ENCODE measurements at regions not wholly inside any gene's neighbourhood (a gene's known extent, or its start where the extent isn't known, plus 50 kb on each side); places are given as distances from the start of the nearest gene placed in this dataset.

GRCh38 chr5:7075470-7075869, 320.5 kb upstream of the ADCY2 start (continued):
- TF ChIP-seq, protein P1, sequence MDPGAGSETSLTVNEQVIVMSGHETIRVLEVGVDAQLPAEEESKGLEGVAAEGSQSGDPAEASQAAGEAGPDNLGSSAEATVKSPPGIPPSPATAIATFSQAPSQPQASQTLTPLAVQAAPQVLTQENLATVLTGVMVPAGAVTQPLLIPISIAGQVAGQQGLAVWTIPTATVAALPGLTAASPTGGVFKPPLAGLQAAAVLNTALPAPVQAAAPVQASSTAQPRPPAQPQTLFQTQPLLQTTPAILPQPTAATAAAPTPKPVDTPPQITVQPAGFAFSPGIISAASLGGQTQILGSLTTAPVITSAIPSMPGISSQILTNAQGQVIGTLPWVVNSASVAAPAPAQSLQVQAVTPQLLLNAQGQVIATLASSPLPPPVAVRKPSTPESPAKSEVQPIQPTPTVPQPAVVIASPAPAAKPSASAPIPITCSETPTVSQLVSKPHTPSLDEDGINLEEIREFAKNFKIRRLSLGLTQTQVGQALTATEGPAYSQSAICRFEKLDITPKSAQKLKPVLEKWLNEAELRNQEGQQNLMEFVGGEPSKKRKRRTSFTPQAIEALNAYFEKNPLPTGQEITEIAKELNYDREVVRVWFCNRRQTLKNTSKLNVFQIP (CRISPR knock-in tag; IDR thresholded peaks at IDR 0.05; ENCODE audit: borderline replicate concordance, low read depth), result no peak
- TF ChIP-seq PATZ1 (CRISPR knock-in tag; IDR thresholded peaks at IDR 0.05; ENCODE audit: borderline replicate concordance) (no peak), ZNF8 (CRISPR knock-in tag; IDR thresholded peaks at IDR 0.05) (no peak), CSDC2 (CRISPR knock-in tag; IDR thresholded peaks at IDR 0.05) (no peak)

DNA sequence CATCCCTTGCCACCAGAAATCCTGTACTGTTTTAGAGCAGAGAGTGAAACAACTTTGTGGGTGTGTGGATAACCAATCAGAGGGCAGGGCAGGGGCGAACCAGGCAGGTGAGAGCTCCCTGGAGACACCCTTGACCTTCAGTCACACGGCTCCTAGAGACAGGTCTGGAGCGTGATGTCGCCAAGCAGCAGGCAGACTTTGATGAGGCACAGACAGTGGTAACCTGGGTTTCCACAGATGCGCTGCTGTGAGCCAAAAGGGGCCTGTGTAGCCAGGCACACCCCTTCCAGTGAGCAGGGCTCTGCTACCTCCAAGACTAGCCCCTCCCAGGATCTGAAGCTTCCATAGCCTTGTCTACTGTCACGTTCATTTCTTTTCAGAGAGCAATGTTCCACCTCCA, 317.8 kb upstream of the ADCY2 start:
- ATAC-seq, result no peak

DNA sequence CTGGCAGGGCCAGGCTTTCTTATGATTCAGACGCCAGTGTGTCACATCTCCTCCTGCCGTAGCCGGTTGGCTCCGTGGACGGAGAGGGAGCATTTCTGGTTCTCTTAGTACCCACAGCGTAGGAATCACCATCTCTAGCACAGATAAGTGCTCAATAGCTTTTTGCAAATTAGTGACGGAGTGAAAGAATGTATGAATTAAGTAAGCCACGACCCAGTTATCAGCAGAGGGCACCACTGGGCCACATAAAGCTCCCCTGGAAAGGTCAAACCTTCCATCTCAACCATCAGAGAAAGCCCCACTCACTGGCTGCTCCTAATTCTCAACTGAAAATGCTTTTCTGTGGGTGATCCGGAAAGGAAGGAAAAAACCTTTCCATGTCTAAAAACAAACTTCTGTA, 317.0 kb upstream of the ADCY2 start:
- no peak for ATAC-seq
- TF ChIP-seq CSDC2 (CRISPR knock-in tag; IDR thresholded peaks at IDR 0.05) (no peak), TSHZ2 (CRISPR knock-in tag; IDR thresholded peaks at IDR 0.05) (no peak), TCF4 (CRISPR knock-in tag; IDR thresholded peaks at IDR 0.05; ENCODE audit: borderline replicate concordance) (no peak), ZFP30 (CRISPR knock-in tag; IDR thresholded peaks at IDR 0.05) (no peak), ZNF565 (CRISPR knock-in tag; conservative IDR thresholded peaks at IDR 0.05; ENCODE audit: low read depth) (no peak), BACH2 (CRISPR knock-in tag; IDR thresholded peaks at IDR 0.05; ENCODE audit: borderline replicate concordance) (no peak), ARNTL (CRISPR knock-in tag; IDR thresholded peaks at IDR 0.05; ENCODE audit: borderline replicate concordance, low read depth) (no peak), ESRRG (CRISPR knock-in tag; IDR thresholded peaks at IDR 0.05) (no peak), OSR1 (CRISPR knock-in tag; IDR thresholded peaks at IDR 0.05) (no peak), SNAI2 (CRISPR knock-in tag; IDR thresholded peaks at IDR 0.05) (no peak), TOX (CRISPR knock-in tag; IDR thresholded peaks at IDR 0.05; ENCODE audit: borderline replicate concordance) (no peak), ZNF8 (CRISPR knock-in tag; IDR thresholded peaks at IDR 0.05) (no peak)
- TF ChIP-seq, protein P2, sequence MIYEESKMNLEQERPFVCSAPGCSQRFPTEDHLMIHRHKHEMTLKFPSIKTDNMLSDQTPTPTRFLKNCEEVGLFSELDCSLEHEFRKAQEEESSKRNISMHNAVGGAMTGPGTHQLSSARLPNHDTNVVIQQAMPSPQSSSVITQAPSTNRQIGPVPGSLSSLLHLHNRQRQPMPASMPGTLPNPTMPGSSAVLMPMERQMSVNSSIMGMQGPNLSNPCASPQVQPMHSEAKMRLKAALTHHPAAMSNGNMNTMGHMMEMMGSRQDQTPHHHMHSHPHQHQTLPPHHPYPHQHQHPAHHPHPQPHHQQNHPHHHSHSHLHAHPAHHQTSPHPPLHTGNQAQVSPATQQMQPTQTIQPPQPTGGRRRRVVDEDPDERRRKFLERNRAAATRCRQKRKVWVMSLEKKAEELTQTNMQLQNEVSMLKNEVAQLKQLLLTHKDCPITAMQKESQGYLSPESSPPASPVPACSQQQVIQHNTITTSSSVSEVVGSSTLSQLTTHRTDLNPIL (CRISPR knock-in tag; IDR thresholded peaks at IDR 0.05; ENCODE audit: low read depth), result no peak
- TF ChIP-seq, protein P1 (CRISPR knock-in tag; IDR thresholded peaks at IDR 0.05; ENCODE audit: borderline replicate concordance, low read depth), result no peak

More for the DNA sequence above, 317.8 kb upstream of the ADCY2 start:
- TF ChIP-seq ZFP3 (CRISPR knock-in tag; IDR thresholded peaks at IDR 0.05) (no peak), CSRNP3 (CRISPR knock-in tag; IDR thresholded peaks at IDR 0.05) (no peak), OSR1 (CRISPR knock-in tag; IDR thresholded peaks at IDR 0.05) (no peak), ARNTL (CRISPR knock-in tag; IDR thresholded peaks at IDR 0.05; ENCODE audit: borderline replicate concordance, low read depth) (no peak), PPARA (CRISPR knock-in tag; IDR thresholded peaks at IDR 0.05; ENCODE audit: borderline replicate concordance) (no peak), ZFP30 (CRISPR knock-in tag; IDR thresholded peaks at IDR 0.05) (no peak), BACH2 (CRISPR knock-in tag; IDR thresholded peaks at IDR 0.05; ENCODE audit: borderline replicate concordance) (no peak), ISL1 (CRISPR knock-in tag; IDR thresholded peaks at IDR 0.05) (no peak), ZNF70 (CRISPR knock-in tag; IDR thresholded peaks at IDR 0.05) (no peak), RARB (CRISPR knock-in tag; IDR thresholded peaks at IDR 0.05) (no peak), ESRRG (CRISPR knock-in tag; IDR thresholded peaks at IDR 0.05) (no peak), CSDC2 (CRISPR knock-in tag; IDR thresholded peaks at IDR 0.05) (no peak), TOX (CRISPR knock-in tag; IDR thresholded peaks at IDR 0.05; ENCODE audit: borderline replicate concordance) (no peak), ZNF565 (CRISPR knock-in tag; conservative IDR thresholded peaks at IDR 0.05; ENCODE audit: low read depth) (no peak)
- TF ChIP-seq, protein P2 (CRISPR knock-in tag; IDR thresholded peaks at IDR 0.05; ENCODE audit: low read depth), result no peak
